ENCODE measurements at regions not wholly inside any gene's neighbourhood (a gene's known extent, or its start where the extent isn't known, plus 50 kb on each side); places are given as distances from the start of the nearest gene placed in this dataset.

DNA sequence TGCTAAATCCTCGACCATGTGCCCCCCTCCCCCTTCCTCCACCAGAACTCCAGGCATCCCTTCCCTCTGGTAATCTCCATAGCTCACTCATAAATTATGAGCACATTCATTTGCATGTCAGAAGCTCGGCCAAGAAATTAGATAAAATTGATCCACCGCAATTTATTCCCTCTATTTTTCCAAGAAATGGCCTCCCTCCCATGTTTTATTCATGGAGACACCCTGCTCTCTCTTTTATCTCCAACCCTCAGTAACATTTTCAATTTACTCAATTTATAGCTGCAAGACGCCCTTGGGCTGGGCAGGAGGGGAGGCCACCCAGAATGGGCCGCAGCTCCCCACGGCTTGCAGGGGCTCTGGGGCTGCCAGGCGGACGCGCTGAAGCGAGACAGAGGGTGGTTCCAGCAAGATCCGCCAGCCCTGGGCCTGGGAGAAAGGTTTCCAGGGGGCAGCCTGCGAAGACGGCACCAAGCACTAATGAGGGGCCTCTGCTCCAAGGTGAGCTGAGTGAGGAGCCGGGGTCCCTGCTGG is 54.7 kb upstream of the ZNF423 start:
- no peak for TF ChIP-seq ZFX (IDR thresholded peaks at IDR 0.05; ENCODE audit: borderline replicate concordance)
- TF ChIP-seq, protein P1, sequence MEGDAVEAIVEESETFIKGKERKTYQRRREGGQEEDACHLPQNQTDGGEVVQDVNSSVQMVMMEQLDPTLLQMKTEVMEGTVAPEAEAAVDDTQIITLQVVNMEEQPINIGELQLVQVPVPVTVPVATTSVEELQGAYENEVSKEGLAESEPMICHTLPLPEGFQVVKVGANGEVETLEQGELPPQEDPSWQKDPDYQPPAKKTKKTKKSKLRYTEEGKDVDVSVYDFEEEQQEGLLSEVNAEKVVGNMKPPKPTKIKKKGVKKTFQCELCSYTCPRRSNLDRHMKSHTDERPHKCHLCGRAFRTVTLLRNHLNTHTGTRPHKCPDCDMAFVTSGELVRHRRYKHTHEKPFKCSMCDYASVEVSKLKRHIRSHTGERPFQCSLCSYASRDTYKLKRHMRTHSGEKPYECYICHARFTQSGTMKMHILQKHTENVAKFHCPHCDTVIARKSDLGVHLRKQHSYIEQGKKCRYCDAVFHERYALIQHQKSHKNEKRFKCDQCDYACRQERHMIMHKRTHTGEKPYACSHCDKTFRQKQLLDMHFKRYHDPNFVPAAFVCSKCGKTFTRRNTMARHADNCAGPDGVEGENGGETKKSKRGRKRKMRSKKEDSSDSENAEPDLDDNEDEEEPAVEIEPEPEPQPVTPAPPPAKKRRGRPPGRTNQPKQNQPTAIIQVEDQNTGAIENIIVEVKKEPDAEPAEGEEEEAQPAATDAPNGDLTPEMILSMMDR (IDR thresholded peaks at IDR 0.05) = no peak

DNA sequence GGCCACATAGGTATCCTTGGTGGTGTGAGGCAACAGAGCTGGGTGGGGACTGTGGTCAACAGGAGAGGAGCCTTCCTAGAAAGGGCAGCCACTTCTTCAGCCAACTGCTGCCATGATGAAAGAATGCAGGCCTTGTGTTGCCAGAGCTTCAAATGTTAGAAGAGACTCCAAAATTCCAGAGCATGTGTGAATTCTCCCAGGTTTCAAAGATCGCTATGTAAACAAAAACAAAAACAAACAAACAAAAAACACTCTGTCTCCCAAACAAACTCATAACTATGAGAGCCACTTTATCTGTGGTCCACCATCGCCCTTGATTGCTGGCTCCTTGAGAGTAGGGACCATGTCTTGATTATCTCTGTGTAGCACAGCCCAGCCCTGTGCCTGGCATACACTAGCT is 55.5 kb upstream of the ZNF423 start:
- TF ChIP-seq, protein P1 (IDR thresholded peaks at IDR 0.05) = no peak
- no peak for TF ChIP-seq ZFX (IDR thresholded peaks at IDR 0.05; ENCODE audit: borderline replicate concordance)
- H3K27ac ChIP-seq = no peak overlapping the region

More for the DNA sequence above, 54.7 kb upstream of the ZNF423 start:
- no peak overlapping the region for H3K27ac ChIP-seq

DNA sequence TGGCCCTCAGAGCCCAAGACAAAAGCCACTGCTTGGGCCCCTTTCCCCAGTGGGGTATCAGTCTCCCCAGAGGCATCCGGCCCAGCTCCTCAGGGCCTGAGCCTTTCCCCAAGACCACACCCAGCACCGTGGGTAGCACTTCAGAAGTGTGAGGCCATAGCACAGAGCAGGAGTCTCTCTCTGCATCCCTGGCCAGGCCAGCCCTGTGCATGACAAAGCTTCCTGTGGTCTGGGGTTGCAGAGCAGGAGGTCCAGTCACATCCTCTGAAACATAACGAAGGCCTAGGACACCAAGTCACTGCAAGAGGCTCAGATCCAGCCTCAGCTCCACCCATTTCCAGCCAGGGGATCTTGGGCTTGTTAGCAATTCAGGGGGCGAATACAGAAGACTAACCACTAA is 56.8 kb upstream of the ZNF423 start:
- H3K27ac ChIP-seq = no peak overlapping the region
- TF ChIP-seq, protein P1 (IDR thresholded peaks at IDR 0.05) = no peak
- no peak for TF ChIP-seq ZFX (IDR thresholded peaks at IDR 0.05; ENCODE audit: borderline replicate concordance)

DNA sequence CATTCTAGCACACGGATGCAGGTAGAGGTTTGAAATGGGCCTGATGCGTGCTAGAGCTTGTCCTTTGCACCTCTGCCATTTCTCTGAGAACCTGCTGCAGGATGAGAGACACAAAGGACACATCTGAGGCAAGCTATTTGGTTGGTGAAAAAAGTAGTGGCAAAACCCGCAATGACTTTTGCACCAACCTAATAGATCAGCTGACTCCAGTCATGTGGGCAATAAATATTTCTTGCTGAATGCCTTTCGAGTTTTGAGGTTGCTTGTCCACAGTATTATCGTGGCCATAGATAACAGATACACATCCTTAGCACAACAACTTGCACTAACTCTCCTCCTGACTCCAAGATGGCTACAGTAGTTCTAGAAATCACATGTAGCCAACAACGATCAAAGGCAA is 57.8 kb upstream of the ZNF423 start:
- H3K27ac ChIP-seq = no peak overlapping the region
- TF ChIP-seq, protein P1 (IDR thresholded peaks at IDR 0.05) = no peak
- TF ChIP-seq ZFX (IDR thresholded peaks at IDR 0.05; ENCODE audit: borderline replicate concordance) = no peak

DNA sequence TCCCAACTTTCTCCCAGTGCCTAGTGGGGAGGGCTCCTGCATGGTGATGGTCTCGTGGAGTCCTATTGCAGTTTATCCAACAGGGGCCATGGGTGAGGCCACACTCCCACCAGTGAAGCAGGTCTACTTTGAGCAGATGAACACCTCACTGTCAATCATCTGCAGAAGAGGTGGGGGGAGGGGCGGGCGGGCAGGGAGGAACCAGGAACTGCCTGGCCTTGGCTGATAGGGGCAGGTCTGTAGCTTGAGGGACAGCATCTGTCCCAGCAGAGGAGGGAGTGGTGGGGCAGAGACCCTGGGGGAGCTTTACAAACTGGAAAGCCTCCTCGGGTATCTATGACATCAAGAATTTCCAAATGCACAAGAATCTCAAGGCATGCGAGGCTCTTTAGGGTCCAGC is 58.7 kb upstream of the ZNF423 start:
- H3K27ac ChIP-seq = no peak overlapping the region
- TF ChIP-seq ZFX (IDR thresholded peaks at IDR 0.05; ENCODE audit: borderline replicate concordance) = no peak
- TF ChIP-seq, protein P1 (IDR thresholded peaks at IDR 0.05) = no peak

DNA sequence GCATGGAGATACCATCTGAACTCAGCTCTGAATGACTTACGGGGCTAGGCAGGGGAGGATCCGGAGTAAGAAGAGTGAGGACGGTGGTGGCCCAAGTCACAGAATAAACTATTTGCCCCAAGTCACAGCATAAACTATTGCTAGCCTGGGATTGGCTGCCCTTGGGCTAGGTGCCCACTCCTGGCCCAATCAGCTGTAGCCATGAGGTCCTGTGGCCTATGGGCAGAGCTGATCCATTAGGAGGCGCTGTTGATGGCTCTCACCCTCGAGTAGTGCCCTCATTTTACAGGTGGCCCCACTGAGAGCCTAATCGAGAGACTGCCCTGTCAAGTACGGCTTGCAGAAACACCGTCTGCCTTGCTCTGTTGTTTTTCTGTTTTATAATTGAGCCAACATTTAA is 62.3 kb upstream of the ZNF423 start:
- H3K27ac ChIP-seq = no peak overlapping the region
- TF ChIP-seq, protein P1 (IDR thresholded peaks at IDR 0.05) = 0 out of 2 replicates have a peak, but pooled peaks have one; percentile 11
- no peak for TF ChIP-seq ZFX (IDR thresholded peaks at IDR 0.05; ENCODE audit: borderline replicate concordance)

DNA sequence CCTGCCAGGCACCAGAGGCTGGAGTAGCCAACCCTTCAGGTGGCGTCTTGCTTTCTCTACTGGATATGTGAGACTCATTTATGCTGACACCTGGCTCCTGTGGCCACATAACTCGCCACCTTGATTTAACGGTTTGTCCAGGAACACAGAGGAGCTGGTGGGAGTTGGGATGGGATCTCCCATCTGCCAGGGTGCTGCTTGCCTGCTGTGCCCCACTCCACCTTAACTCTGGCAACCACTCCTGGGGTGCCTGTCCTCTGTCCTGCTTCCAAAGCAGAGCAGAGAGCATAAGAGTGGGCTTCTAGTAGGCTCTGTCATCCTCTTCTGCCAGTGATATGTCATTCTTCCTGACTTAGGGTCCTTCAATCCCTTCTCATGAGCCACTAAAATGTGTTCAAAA is 63.4 kb upstream of the ZNF423 start:
- TF ChIP-seq, protein P1 (IDR thresholded peaks at IDR 0.05) = no peak
- TF ChIP-seq ZFX (IDR thresholded peaks at IDR 0.05; ENCODE audit: borderline replicate concordance) = no peak

More for the DNA sequence above, 63.4 kb upstream of the ZNF423 start:
- H3K27ac ChIP-seq = no peak overlapping the region
